Adipocyte (in vitro differentiated cells): ENCODE measurements at regions not wholly inside any gene's neighbourhood (a gene's known extent, or its start where the extent isn't known, plus 50 kb on each side); places are given as distances from the start of the nearest gene placed in this dataset.

Experiments
- DNase-seq: peaks from one replicate; pipeline ENCODE4 v3.0.0-alpha.2; 2015; ENCODE audit warnings: low read depth
- H3K27me3 ChIP-seq: replicated peaks from 2 replicates; pipeline ENCODE4 v1.7.0; 2013; ENCODE audit warnings: mild to moderate bottlenecking, low read length, moderate library complexity; ENCODE audit not compliant: control insufficient read depth, insufficient read depth
- H3K36me3 ChIP-seq: 2 replicates; pipeline ENCODE4 v1.7.0; 2013; ENCODE audit warnings: low read length, mild to moderate bottlenecking, moderate library complexity; ENCODE audit not compliant: control insufficient read depth, insufficient read depth, severe bottlenecking
- H3K4me1 ChIP-seq: 2 replicates; pipeline ENCODE4 v1.7.0; 2013; ENCODE audit warnings: mild to moderate bottlenecking, low read length, moderate library complexity; ENCODE audit not compliant: control insufficient read depth, insufficient read depth
- H3K4me3 ChIP-seq: 2 replicates; pipeline ENCODE4 v1.7.0; 2013; ENCODE audit warnings: mild to moderate bottlenecking, low read length, moderate library complexity
- H3K9ac ChIP-seq: 2 replicates; pipeline ENCODE4 v1.7.0; 2013; ENCODE audit warnings: mild to moderate bottlenecking, low read length, moderate library complexity
- H3K9me3 ChIP-seq: 2 replicates; pipeline ENCODE4 v1.7.0; 2013; ENCODE audit warnings: mild to moderate bottlenecking, low read length, moderate library complexity; ENCODE audit not compliant: control insufficient read depth

DNA sequence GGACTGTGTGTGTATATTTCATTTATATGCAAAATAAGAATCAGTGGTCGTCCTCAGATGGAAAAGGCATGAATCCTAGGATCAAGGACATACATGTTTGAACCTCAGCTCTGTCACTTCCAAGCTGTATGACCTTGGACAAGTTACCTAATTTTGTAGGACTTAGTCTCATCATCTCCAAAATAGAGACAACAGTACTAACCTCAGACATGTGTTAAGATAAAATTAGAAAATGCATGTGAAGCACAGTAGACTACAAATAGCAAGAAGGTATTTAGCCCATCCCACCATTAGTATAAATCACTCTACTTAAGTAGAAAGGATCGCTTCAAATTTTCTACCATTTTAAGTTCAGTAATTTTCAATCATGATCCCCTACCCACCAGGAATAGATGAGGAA lies 309.8 kb downstream of the ZEB2 start:
- DNase-seq, result no peak
- Histone ChIP-seq H3K36me3 (peaks cover 22% of the 10 kb centered on the region), H3K9ac (no peak overlapping the region), H3K9me3 (no peaks in the 10 kb centered on the region), H3K4me3 (no peak overlapping the region), H3K4me1 (no peaks in the 10 kb centered on the region), H3K27me3 (no peaks in the 10 kb centered on the region)

DNA sequence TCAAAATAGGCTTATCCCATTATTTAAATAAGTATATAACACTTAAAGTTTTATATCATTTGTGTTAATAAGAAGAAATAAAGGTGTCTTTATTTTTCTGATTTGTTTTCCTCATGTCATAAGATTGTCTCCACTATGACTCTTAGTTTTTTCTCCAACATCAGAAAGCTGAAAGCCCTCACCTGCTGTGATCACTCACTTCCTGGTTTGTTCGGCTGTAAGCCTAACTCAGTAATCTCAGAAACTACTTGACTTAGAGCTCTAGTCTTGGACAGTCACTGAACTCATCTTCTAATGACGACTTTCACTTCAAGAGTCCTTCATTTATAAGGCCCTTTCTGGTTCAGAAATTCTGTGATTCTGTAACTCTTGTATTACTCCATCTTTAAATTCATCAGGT lies 311.0 kb downstream of the ZEB2 start:
- Histone ChIP-seq H3K4me3 (no peak overlapping the region), H3K9me3 (no peaks in the 10 kb centered on the region), H3K9ac (no peak overlapping the region), H3K36me3 (peaks cover 22% of the 10 kb centered on the region), H3K4me1 (no peaks in the 10 kb centered on the region), H3K27me3 (no peaks in the 10 kb centered on the region)
- DNase-seq, result no peak

DNA sequence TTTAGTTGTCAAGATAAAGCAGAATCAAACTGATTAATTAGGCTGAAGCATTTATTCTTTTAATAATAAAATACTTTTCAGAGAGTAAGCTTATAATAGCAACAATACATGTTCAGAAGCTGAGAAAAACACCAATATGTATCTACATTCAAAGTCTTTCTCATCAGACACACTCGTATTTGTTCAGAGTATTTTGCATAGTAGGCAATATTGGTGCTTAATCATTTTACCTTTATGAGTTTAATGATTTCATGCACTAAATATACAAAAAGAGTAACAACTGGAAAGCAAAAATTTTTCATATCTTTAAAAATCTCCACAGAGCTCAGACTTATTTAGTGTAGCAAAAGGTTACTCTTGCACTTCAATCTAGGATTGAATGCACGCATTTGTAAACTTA lies 313.9 kb downstream of the ZEB2 start:
- peaks cover 17% of the 10 kb centered on the region for H3K36me3 ChIP-seq
- no peak overlapping the region for H3K9ac ChIP-seq
- no peak for DNase-seq
- no peaks in the 10 kb centered on the region for H3K9me3 ChIP-seq
- H3K4me1 ChIP-seq, result no peaks in the 10 kb centered on the region
- H3K4me3 ChIP-seq, result no peak overlapping the region
- H3K27me3 ChIP-seq, result no peaks in the 10 kb centered on the region

- DNase-seq, result no peak
- Histone ChIP-seq H3K9me3 (no peaks in the 10 kb centered on the region), H3K27me3 (no peaks in the 10 kb centered on the region), H3K36me3 (no peaks in the 10 kb centered on the region), H3K4me3 (no peak overlapping the region), H3K4me1 (peaks cover 4% of the 10 kb centered on the region), H3K9ac (no peak overlapping the region)
These were observed 318.0 kb downstream of the ZEB2 start for GRCh38 chr2:144201868-144202468.

GRCh38 chr2:144201126-144201525 lies 318.8 kb downstream of the ZEB2 start:
- Histone ChIP-seq H3K9me3 (no peaks in the 10 kb centered on the region), H3K4me3 (no peak overlapping the region), H3K36me3 (no peaks in the 10 kb centered on the region), H3K4me1 (peaks cover 4% of the 10 kb centered on the region), H3K27me3 (no peaks in the 10 kb centered on the region), H3K9ac (no peak overlapping the region)
- DNase-seq, result no peak

GRCh38 chr2:144198116-144198515 lies 321.8 kb downstream of the ZEB2 start:
- H3K9ac ChIP-seq, result no peak overlapping the region
- DNase-seq, result no peak
- no peaks in the 10 kb centered on the region for H3K9me3 ChIP-seq
- peaks cover 8% of the 10 kb centered on the region for H3K4me1 ChIP-seq
- H3K4me3 ChIP-seq, result no peak overlapping the region
- H3K36me3 ChIP-seq, result no peaks in the 10 kb centered on the region
- no peaks in the 10 kb centered on the region for H3K27me3 ChIP-seq

- Histone ChIP-seq H3K27me3 (no peaks in the 10 kb centered on the region), H3K4me3 (no peak overlapping the region), H3K36me3 (no peaks in the 10 kb centered on the region), H3K9ac (no peak overlapping the region), H3K9me3 (no peaks in the 10 kb centered on the region), H3K4me1 (peaks cover 8% of the 10 kb centered on the region)
- DNase-seq, result no peak
These were observed 325.4 kb downstream of the ZEB2 start for GRCh38 chr2:144194326-144195071.

- Histone ChIP-seq H3K9ac (no peak overlapping the region), H3K4me1 (peaks cover 4% of the 10 kb centered on the region), H3K9me3 (no peaks in the 10 kb centered on the region), H3K27me3 (no peaks in the 10 kb centered on the region), H3K4me3 (no peak overlapping the region), H3K36me3 (no peaks in the 10 kb centered on the region)
- DNase-seq, result no peak
These were observed 328.9 kb downstream of the ZEB2 start for GRCh38 chr2:144190908-144191605.

GRCh38 chr2:144183727-144184126 lies 336.2 kb downstream of the ZEB2 start:
- Histone ChIP-seq H3K4me3 (no peak overlapping the region), H3K36me3 (no peaks in the 10 kb centered on the region), H3K9ac (no peak overlapping the region), H3K27me3 (no peaks in the 10 kb centered on the region), H3K9me3 (no peaks in the 10 kb centered on the region), H3K4me1 (peaks cover 18% of the 10 kb centered on the region)
- DNase-seq, result peak; percentile 84

DNA sequence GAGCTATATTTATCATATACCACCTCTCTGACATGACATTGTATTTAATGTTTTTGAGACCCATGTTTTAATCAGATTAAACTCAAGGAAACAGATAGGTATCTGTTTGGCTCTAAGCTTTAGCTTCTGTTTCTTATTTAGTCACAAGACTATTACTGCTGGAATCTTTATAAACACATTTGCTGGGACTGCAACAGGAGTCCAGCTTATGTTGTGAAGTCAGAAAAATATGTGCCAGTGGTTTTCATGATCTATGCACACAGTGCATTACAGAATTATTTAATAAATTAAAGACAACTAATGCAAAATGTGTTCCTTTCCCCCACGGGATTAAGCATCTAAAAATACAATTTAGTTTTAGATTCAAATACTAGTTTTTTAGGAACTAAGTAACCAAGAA lies 338.9 kb downstream of the ZEB2 start:
- Histone ChIP-seq H3K9me3 (no peaks in the 10 kb centered on the region), H3K4me1 (peaks cover 18% of the 10 kb centered on the region), H3K27me3 (no peaks in the 10 kb centered on the region), H3K36me3 (no peaks in the 10 kb centered on the region), H3K9ac (no peak overlapping the region), H3K4me3 (no peak overlapping the region)
- DNase-seq, result no peak

- peaks cover 18% of the 10 kb centered on the region for H3K4me1 ChIP-seq
- DNase-seq, result no peak
- no peak overlapping the region for H3K9ac ChIP-seq
- H3K36me3 ChIP-seq, result no peaks in the 10 kb centered on the region
- H3K9me3 ChIP-seq, result no peaks in the 10 kb centered on the region
- peak overlapping the region; percentile 63 for H3K4me3 ChIP-seq
- no peaks in the 10 kb centered on the region for H3K27me3 ChIP-seq
These were observed 339.8 kb downstream of the ZEB2 start for GRCh38 chr2:144180131-144180530.
